Fibroblast of mammary gland (primary cell): ENCODE measurements at regions not wholly inside any gene's neighbourhood (a gene's known extent, or its start where the extent isn't known, plus 50 kb on each side); places are given as distances from the start of the nearest gene placed in this dataset.

Experiments used
- DNase-seq: peaks from one replicate; pipeline ENCODE4 v3.0.0-alpha.2; 2010; ENCODE audit warnings: low read depth
- H3K4me3 ChIP-seq: 2 replicates; pipeline ENCODE4 v1.5.1; 2011; ENCODE audit warnings: low read depth, mild to moderate bottlenecking, low read length, moderate library complexity; ENCODE audit not compliant: control insufficient read depth
- TF ChIP-seq, protein P1 (sequence below): conservative IDR thresholded peaks from 2 replicates; pipeline ENCODE4 v1.5.1; 2011; ENCODE audit warnings: low read depth, low read length, inconsistent platforms; ENCODE audit not compliant: control insufficient read depth, insufficient read depth

DNA sequence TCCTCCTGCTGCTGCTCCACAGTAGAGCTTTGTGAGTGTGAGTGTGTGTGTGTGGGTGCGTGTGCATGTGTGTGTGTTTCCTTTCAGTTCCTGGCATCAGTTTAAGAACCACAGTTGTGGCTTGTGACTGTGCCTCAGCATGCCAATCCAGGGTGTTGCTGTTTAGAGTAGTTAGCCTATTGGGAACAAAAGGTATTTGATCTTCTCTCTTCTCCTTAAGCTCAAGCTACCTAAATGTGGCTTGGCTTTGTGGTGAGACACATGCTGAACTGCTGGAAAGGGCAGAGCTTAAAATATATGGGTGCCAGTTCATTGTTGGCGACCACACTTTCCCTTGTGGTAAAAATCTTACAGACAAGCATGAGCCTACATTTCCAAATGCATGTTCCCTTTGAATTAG lies 116.6 kb upstream of the BNC2 start:
- no peak overlapping the region for H3K4me3 ChIP-seq
- DNase-seq = peak; percentile 78
- TF ChIP-seq, protein P1, sequence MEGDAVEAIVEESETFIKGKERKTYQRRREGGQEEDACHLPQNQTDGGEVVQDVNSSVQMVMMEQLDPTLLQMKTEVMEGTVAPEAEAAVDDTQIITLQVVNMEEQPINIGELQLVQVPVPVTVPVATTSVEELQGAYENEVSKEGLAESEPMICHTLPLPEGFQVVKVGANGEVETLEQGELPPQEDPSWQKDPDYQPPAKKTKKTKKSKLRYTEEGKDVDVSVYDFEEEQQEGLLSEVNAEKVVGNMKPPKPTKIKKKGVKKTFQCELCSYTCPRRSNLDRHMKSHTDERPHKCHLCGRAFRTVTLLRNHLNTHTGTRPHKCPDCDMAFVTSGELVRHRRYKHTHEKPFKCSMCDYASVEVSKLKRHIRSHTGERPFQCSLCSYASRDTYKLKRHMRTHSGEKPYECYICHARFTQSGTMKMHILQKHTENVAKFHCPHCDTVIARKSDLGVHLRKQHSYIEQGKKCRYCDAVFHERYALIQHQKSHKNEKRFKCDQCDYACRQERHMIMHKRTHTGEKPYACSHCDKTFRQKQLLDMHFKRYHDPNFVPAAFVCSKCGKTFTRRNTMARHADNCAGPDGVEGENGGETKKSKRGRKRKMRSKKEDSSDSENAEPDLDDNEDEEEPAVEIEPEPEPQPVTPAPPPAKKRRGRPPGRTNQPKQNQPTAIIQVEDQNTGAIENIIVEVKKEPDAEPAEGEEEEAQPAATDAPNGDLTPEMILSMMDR = no peak

DNA sequence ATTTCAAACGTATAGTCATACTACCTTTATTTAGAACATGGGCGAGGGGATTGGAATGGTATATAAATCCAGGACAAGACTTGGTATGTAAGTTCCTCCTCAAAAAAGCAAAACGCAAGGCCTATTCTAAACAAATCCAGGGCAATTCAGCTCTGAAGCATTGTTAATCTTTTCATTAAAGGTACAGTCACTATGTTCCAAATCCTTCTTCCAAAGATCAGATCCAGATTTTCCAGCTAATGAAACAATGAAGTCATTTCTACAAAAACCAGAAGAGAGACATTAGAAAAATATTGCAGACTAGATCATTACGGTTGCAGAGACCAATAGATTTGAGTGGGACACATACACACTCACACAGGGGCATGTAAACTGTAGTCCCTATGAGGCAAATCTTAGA lies 116.1 kb upstream of the BNC2 start:
- TF ChIP-seq, protein P1 = no peak
- H3K4me3 ChIP-seq = no peak overlapping the region
- DNase-seq = no peak

DNA sequence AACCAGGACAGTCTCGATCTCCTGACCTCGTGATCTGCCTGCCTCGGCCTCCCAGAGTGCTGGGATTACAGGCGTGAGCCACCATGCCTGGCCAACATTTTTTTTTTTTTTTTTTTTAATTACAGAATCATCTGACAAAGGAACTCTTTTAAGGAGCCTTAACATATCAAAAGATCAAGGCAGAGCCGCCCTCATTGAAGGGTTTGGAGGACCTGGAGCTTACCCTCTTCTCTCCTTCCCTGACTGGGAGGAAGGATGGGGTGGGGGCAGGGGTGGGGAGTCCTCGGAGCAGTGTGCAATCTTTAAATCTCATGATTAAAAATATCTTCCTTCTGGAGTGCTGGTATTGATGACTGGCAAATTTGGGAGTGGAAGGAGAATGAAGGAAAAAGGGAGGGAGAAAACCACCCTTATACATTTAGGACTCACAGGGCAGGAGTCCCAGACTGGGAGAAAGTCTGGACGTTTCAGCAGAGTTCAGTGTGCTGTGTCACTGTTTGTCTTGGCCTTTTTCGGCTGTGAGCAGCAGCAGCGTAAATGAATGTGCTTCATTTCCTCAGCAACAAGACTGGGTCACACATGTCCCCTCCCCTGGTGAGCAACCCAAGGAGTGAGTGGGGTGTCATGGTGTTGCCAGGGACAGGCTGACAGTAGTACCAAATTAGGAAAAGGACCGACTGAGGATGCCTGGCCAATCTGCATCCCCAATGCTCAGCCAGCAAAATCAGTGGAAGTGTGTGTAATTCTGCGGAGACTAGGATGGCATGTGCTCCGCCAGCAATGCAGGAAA lies 115.3 kb upstream of the BNC2 start:
- DNase-seq = peak; percentile 87
- TF ChIP-seq, protein P1 = no peak
- H3K4me3 ChIP-seq = no peak overlapping the region

DNA sequence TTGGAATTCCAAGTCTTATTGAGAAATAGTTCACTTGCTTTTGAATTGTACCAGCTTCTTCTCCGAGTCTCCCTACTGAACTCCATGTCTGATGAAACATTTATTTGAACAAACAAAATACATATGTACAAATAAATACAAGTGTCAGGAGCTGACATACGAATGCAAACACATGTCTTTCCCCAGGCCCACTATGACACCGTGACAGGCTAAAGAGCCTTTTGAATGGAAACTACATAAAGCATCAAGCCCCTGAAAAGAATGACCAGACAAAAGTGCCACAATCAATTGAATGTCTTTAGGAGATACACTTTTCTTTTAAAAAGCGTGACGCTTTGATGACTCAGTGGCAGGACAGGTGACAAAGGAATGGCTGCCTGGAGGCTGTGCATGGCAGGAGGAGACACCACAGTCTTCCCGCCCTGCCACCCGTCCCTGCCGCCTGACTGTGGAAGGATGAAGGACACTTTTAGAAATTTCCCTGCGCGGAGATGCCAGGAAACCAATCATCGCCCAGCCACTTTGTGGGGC lies 112.4 kb upstream of the BNC2 start:
- no peak for DNase-seq
- no peak overlapping the region for H3K4me3 ChIP-seq
- TF ChIP-seq, protein P1 = no peak

DNA sequence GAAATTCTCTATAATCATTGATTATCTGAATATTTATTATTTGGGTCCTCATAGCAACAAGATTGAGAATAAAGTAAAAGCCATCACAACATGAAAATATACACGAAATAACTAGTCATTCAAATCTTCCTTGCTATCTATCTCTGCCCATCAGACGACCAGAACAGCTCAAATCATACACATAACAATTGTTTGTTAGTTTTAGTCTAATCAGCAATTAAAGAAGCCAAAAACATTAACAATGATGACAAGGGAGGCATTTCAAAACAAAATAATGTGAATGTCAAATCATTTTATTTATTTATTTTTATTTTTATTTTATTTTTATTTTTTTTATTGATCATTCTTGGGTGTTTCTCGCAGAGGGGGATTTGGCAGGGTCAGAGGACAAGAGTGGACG lies 106.0 kb upstream of the BNC2 start:
- no peak for DNase-seq
- TF ChIP-seq, protein P1 = no peak
- no peak overlapping the region for H3K4me3 ChIP-seq

DNA sequence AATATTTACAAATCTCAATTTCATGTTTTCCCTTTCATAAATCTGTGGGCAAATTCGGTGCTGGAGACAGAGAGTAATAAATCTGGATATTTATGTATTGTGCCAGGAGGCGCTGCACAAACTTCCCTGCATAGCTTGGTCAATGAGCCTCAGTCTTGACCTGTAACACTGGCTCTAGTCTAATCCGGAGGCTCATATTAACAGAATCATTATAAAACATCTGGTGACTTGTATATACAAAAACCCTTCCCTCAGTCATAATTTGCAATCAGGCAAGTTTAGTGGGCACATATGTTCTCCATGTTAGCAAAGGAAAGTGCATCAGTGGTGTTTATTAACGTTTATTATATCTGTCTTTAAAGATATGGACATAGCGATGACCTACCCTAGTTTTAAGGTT lies 104.0 kb upstream of the BNC2 start:
- no peak overlapping the region for H3K4me3 ChIP-seq
- TF ChIP-seq, protein P1 = no peak
- DNase-seq = no peak

DNA sequence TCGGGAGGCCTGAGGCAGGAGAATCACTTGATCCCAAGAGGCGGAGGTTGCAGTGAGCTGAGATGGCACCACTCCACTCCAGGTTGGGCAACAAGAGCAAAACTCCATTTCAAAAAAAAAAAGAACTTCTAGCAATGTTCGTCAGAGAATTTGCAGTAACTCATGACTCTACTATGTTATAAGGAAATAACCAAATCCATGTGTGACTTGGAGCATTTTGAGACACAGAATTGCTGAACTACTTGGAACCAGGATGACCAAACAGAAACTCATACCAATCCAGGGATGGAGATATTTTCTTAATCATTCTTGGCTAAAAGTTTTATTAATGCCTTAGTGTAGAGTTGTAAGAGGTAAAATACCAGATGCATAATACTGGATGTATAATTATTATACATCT lies 99.9 kb upstream of the BNC2 start:
- no peak overlapping the region for H3K4me3 ChIP-seq
- peak; percentile 85 for DNase-seq
- TF ChIP-seq, protein P1 = no peak
